PC-3 (cell line): ENCODE measurements at regions not wholly inside any gene's neighbourhood (a gene's known extent, or its start where the extent isn't known, plus 50 kb on each side); places are given as distances from the start of the nearest gene placed in this dataset.
A peak's percentile ranks its signal among the peaks of the same experiment; 100 is the strongest.

Experiments
- ATAC-seq: fragments of 200-7000 bp; cut with Tn5 transposase; 2 replicates; pipeline ENCODE4 v1.9.1; 2020; ENCODE audit warnings: mild to moderate bottlenecking, moderate library complexity
- BruUV-seq: library from RNA; stranded (reverse); fragments of 400-500 nt; replicated peaks from 2 replicates; lab custom pipeline; 2021; lab: Mats Ljungman, UMichigan
- CTCF ChIA-PET: fragments of 300-600 bp; sonication (Branson Sonifier 250); formaldehyde crosslinking; loops from one replicate; lab custom pipeline; 2022; ENCODE audit warnings: antibody characterized with exemption; lab: Charles Lee
- POLR2A ChIA-PET: fragments of 300-600 bp; sonication (Branson Sonifier 250); formaldehyde crosslinking; loops from one replicate; lab custom pipeline; 2022; ENCODE audit warnings: antibody characterized with exemption; ENCODE audit not compliant: unreplicated experiment; lab: Charles Lee
- DNase-seq: peaks from one replicate; pipeline ENCODE4 v3.0.0-alpha.2; 2015
- H2AFZ ChIP-seq: fragments of 300-600 bp; sonication (generic); 2 replicates; pipeline ENCODE4 v1.6.0; 2016; ENCODE audit warnings: antibody characterized with exemption, low read length
- H3F3A ChIP-seq: fragments of 300-600 bp; sonication (generic); one replicate; pipeline ENCODE4 v1.6.0; 2017; ENCODE audit warnings: antibody characterized with exemption, low read length, control low read depth, mild to moderate bottlenecking; ENCODE audit not compliant: unreplicated experiment
- H3K27ac ChIP-seq: fragments of 300-600 bp; sonication (generic); 2 replicates; pipeline ENCODE4 v1.5.1; 2016; ENCODE audit warnings: mild to moderate bottlenecking, low read length
- H3K27me3 ChIP-seq: fragments of 300-600 bp; sonication (generic); 2 replicates; pipeline ENCODE4 v1.6.1; 2016; ENCODE audit warnings: low read length, mixed read lengths
- H3K36me3 ChIP-seq: fragments of 300-600 bp; sonication (generic); 2 replicates; pipeline ENCODE4 v1.6.1; 2016; ENCODE audit warnings: low read depth, mixed run types, low read length, mixed read lengths
- H3K4me1 ChIP-seq: fragments of 300-600 bp; sonication (generic); 2 replicates; pipeline ENCODE4 v1.5.1; 2016; ENCODE audit warnings: low read length; ENCODE audit not compliant: insufficient read depth
- H3K4me2 ChIP-seq: fragments of 300-600 bp; sonication (generic); 2 replicates; pipeline ENCODE4 v1.6.0; 2016; ENCODE audit warnings: low read length
- H3K4me3 ChIP-seq: fragments of 300-600 bp; sonication (generic); 2 replicates; pipeline ENCODE4 v1.5.1; 2016; ENCODE audit warnings: mild to moderate bottlenecking, low read length, mixed read lengths
- H3K79me2 ChIP-seq: fragments of 300-600 bp; sonication (generic); 2 replicates; pipeline ENCODE4 v1.6.1; 2017; ENCODE audit warnings: low read length, mixed read lengths
- H3K9ac ChIP-seq: fragments of 300-600 bp; sonication (generic); 2 replicates; pipeline ENCODE4 v1.6.0; 2016; ENCODE audit warnings: mild to moderate bottlenecking, low read length
- H3K9me2 ChIP-seq: fragments of 300-600 bp; sonication (generic); replicated peaks from 2 replicates; pipeline ENCODE4 v1.6.1; 2016; ENCODE audit warnings: mixed run types, low read length, mixed read lengths
- H3K9me3 ChIP-seq: fragments of 300-600 bp; sonication (generic); 2 replicates; pipeline ENCODE4 v1.6.1; 2016; ENCODE audit warnings: low read length, mixed read lengths
- H4K20me1 ChIP-seq: fragments of 300-600 bp; sonication (generic); 2 replicates; pipeline ENCODE4 v1.6.1; 2016; ENCODE audit warnings: low read length, mixed read lengths
- CTCF ChIP-seq: fragments of 300-600 bp; sonication (generic); conservative IDR thresholded peaks from 2 replicates; pipeline ENCODE4 v1.5.1; 2017; ENCODE audit warnings: antibody characterized with exemption, low read depth, mild to moderate bottlenecking, low read length
- EZH2 ChIP-seq: fragments of 300-600 bp; sonication (generic); IDR thresholded peaks from one replicate; pipeline ENCODE4 v1.6.1; 2017; ENCODE audit warnings: antibody characterized with exemption, mild to moderate bottlenecking, low read length; ENCODE audit not compliant: unreplicated experiment
- EZH2phosphoT487 ChIP-seq: fragments of 300-600 bp; sonication (generic); IDR thresholded peaks from 2 replicates; pipeline ENCODE4 v1.6.1; 2018; ENCODE audit warnings: mild to moderate bottlenecking, antibody characterized with exemption, low read length, borderline replicate concordance
- intact Hi-C: fragments of 100-400 bp; cut with micrococcal nuclease; formaldehyde crosslinking; loops from 2 replicates; pipeline ENCODE4 v1.9.0; 2023

GRCh38 chr5:136424835-136425584 lies 59.7 kb upstream of the TRPC7 start:
- peaks cover 21% of the 10 kb centered on the region for H3K27me3 ChIP-seq
- intact Hi-C loops = loop anchor here (10.0 kb wide), 1 partner anchor 170 kb away; no protein-coding TSS in a partner anchor
- no peaks in the 10 kb centered on the region for H3K9me3 ChIP-seq
- no peaks in the 10 kb centered on the region for H4K20me1 ChIP-seq
- BruUV-seq = no TSS peak
- peak; percentile 57; the same call in 1 of the 2 replicates for ATAC-seq
- no peaks in the 10 kb centered on the region for H3K36me3 ChIP-seq
- TF ChIP-seq EZH2 (no peak), EZH2phosphoT487 (no peak), CTCF (peak; percentile 75)
- no peaks in the 10 kb centered on the region for H3F3A ChIP-seq
- H2AFZ ChIP-seq = no peak overlapping the region
- POLR2A ChIA-PET = no interaction called here
- H3K27ac ChIP-seq = no peak overlapping the region
- no peak overlapping the region for H3K4me2 ChIP-seq
- no peaks in the 10 kb centered on the region for H3K9me2 ChIP-seq
- no peak overlapping the region for H3K4me3 ChIP-seq
- H3K4me1 ChIP-seq = no peaks in the 10 kb centered on the region
- DNase-seq = peak; percentile 59
- H3K79me2 ChIP-seq = no peaks in the 10 kb centered on the region
- CTCF ChIA-PET = no interaction called here
- H3K9ac ChIP-seq = no peak overlapping the region

GRCh38 chr5:136423944-136424606 lies 58.7 kb upstream of the TRPC7 start:
- no peak overlapping the region for H3K27ac ChIP-seq
- intact Hi-C loops = loop anchor here (10.0 kb wide), 1 partner anchor 169 kb away; no protein-coding TSS in a partner anchor

More at GRCh38 chr5:136423944-136424606, 58.7 kb upstream of the TRPC7 start:
- Histone ChIP-seq H2AFZ (no peak overlapping the region), H3F3A (no peaks in the 10 kb centered on the region), H3K4me3 (no peak overlapping the region), H3K4me2 (no peak overlapping the region), H3K9ac (no peak overlapping the region), H3K9me2 (no peaks in the 10 kb centered on the region), H3K27me3 (peaks cover 21% of the 10 kb centered on the region), H3K36me3 (no peaks in the 10 kb centered on the region), H3K4me1 (no peaks in the 10 kb centered on the region), H3K9me3 (no peaks in the 10 kb centered on the region), H4K20me1 (no peaks in the 10 kb centered on the region), H3K79me2 (no peaks in the 10 kb centered on the region)
- no peak for TF ChIP-seq CTCF
- TF ChIP-seq EZH2phosphoT487 = no peak
- no peak for TF ChIP-seq EZH2
- DNase-seq (no peak), ATAC-seq (no peak)
- POLR2A ChIA-PET = no interaction called here
- BruUV-seq = no TSS peak
- CTCF ChIA-PET = no interaction called here
